NK-92 treated with Interleukin-12 subunit alpha and Interleukin-12 subunit beta, amount 100 ng/mL, for 24 hours (cell line): ENCODE measurements at regions not wholly inside any gene's neighbourhood (a gene's known extent, or its start where the extent isn't known, plus 50 kb on each side); places are given as distances from the start of the nearest gene placed in this dataset.
"Not testable (repeated sequence)": the region's sequence is repeated elsewhere in the genome, so short reads cannot be mapped to it uniquely, and the experiment has no call there.

Experiments
- DNase-seq: peaks from one replicate; lab custom pipeline; 2025; lab: John Stamatoyannopoulos, UW

GRCh38 chr13:83471011-83471410 is 411.3 kb downstream of the SLITRK1 start:
- DNase-seq: no peak

GRCh38 chr13:83470133-83470797 is 412.0 kb downstream of the SLITRK1 start:
- no peak for DNase-seq

GRCh38 chr13:83453723-83454122 is 428.6 kb downstream of the SLITRK1 start:
- no peak for DNase-seq

DNA sequence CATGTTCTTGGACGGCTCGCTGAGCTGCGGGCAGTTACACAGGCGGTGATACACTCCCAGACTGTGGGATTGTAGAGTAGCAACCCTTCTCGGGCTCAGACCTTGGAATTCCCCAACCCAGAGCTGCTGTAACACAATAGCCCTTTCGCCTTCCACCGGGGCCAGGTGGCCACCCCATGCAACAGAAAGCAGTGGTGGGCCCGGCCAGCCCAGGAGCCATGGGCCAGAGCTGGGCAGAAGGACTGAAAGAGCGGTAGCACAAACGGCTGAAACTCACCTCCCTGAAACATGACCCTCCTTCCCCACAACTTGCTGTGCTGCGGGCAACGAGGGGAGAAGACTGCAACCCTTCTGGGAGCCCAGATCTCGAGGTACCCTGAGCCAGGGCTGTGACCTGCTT is 429.0 kb downstream of the SLITRK1 start:
- DNase-seq: no peak

DNA sequence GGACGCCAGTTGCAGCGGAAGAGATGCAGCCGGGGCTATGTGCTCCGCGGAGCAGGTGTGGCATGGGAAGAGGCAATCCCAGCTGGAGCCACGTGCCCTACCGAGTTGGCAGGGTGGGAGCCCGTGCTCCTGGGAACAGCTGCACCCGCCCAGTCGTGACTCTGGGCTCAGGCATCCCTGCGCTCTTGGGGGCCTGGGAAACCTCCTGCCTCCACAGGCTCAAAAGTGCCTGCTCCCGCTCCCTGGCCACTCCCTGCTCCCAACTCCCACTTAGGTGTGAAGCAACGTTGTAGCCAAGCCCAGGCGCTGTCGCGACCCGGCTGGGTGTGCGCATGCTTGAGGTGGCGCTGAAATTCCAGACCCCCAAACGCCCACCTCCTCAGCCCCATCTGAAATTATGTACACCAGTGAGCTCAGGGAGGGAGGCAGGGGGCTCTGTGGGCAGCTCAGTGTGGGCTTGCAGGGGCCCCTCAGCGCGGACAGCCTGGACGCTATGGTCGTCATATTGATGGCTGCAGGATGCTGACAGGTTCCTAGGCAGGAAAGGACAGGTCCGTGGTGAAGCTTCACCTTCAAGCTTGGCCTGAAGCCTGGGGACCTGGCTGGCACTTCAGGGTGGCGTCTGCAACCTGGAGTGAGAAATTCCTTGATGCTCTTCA is 429.9 kb downstream of the SLITRK1 start:
- no peak for DNase-seq

DNA sequence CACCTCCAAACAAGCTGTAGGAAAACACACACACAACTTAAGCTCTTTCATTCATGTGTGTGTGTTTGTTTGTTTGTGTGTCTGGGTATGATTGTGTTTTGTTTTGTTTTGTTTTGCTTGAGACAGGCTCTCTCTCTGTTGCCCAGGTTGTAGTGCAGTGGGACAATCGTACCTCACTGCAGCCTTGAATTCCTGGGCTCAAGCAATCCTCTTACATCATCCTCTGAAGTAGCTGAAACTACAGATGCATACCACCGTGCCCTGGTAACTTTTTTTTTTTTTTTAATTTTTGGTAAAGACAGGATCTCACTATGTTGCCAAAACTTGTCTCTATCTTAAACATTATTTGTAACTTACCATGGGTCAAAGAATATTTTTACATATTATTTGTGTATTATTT is 431.7 kb downstream of the SLITRK1 start:
- no peak for DNase-seq

DNA sequence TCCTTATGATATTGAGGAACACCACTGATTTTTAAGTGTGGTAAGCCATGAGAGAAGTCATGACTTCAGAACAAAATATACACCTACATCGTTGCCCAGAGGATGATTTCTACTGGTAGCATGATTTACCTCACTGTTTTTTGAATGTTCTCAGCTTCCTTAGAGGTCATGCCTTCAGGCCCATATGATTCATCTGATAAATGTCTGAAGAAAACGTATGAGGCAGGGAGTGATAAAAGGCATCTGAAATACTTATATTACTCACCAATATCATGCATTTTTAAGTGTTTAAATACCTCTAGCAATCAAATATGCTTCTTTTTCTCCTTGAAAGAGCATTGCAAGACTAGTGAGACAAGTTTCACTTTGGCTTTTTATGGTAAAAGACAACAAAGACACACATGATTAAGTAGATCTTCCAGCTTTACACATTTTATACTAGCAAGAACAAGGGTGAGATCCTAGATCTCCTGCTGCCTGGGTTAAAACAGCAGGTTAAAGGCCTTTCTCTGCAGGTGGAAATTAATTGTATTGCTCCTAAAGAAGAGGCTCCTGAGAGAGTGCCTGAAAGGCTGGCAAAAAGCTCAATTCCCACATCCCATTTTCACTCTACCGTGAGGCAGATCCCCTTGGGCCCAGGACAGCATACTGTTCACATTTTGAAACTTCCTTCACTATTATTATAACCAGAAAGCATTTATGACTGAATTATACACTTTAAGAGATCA is 432.4 kb downstream of the SLITRK1 start:
- no peak for DNase-seq

GRCh38 chr13:83440465-83440864 is 441.8 kb downstream of the SLITRK1 start:
- DNase-seq: no peak

DNA sequence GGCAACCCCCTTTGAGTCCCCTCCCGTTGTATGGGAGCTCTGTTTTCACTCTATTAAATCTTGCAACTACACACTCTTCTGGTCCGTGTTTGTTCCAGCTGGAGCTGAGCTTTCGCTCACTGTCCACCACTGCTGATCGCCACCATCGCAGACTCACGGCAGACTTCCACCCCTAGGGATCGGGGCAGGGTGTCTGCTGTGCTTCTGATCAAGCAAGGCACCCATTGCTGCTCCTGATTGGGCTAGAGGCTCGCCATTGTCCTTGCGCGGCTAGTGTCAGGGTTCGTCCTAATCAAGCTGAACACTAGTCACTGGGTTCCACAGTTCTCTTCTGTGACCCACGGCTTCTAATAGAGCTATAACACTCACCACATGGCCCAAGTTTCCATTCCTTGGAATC is 442.8 kb downstream of the SLITRK1 start:
- not testable (repeated sequence) for DNase-seq

DNA sequence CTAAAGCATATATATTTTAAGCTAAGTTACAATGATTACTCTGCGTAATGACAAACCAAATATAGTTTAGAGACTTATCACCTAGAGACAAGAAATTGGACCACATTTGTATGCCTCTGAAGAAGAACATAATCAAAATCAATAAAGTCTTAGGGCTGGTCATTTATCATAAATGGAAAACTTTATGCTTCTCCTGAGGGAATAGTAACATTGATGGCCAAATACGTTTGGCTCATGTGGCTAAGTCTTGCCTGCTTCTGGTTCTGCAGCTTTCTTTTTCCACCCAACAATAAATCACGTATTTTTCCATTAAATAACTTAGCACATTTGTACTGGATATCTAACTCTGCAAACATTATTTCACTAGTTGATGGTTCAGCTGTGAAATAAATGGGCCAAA is 458.4 kb downstream of the SLITRK1 start:
- DNase-seq: no peak

DNA sequence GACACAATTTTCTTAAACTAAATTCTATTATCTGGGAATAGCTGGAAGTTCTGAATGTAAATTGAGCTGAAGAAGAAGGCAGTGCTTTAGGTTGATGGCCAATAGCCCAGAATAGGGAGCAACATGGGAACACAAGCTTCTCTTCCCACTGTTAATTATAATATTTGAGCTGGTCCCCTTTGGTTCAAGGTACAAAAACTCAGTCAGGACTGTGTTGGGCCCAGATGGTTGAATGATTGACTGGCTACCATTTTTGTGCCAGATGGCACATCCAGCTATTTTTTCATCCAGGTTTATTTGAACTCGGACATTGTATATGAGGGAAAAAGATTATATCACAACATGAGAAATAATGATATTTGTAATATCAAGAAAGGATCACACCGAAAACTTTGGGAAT is 458.9 kb downstream of the SLITRK1 start:
- no peak for DNase-seq

GRCh38 chr13:83414393-83414792 is 467.9 kb downstream of the SLITRK1 start:
- no peak for DNase-seq

DNA sequence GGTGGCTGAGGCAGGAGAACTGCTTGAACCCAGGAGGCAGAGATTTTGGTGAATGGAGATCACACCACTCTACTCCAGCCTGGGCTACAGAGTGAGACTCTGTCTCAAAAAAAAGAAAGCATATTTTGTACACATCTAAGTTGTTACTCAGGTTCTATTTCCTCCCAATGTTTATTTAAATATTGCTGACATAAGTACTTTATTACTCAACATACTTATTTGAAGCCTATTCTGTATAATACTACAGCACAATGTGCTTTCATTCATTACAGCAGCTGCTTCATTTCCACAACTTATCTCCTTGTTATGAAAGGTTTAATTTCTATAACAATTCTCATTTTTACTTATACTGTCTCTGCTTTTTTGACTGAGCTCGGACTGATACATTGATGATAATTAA is 495.7 kb downstream of the SLITRK1 start:
- DNase-seq: no peak

DNA sequence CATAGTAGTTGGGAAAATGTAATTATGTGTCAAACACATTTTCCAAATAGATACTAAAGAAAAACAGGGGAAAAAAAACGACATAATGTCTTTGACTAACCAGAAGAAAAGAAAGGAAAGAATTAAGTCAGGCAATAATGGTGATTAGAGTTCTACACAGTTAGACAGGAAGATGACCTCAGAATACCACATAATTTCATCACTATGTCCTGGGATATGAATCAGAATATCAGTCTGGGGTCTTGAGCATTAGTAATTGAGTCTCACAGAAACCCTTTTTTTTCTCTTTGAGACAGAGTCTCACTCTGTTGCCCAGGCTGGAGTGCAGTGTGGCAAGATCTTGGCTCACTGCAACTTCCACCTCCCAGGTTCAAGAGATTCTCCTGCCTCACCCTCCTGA is 503.4 kb downstream of the SLITRK1 start:
- DNase-seq: no peak

DNA sequence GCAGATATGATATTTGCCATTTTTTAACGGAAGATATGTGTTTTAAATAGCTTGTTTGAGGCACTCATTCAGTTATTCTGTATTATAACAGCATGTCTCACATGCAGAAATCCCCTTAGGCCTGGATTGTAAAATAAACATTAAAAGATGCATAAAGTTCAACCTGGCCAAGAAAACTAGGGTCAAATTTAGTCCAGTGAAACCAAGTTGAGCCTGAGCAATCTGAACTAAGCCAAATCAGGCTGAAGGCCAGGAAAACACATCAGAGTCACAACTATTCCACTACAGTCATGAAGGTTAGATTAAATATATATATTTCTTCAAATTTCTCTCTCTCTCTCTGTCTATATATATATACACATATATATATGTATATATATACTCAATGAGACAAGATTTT is 504.8 kb downstream of the SLITRK1 start:
- DNase-seq: no peak

GRCh38 chr13:83372786-83373185 is 509.5 kb downstream of the SLITRK1 start:
- DNase-seq: no peak

- DNase-seq: no peak
Measured at GRCh38 chr13:83365723-83366122, 516.6 kb downstream of the SLITRK1 start.

GRCh38 chr13:83355041-83355440 is 527.2 kb downstream of the SLITRK1 start:
- DNase-seq: no peak

DNA sequence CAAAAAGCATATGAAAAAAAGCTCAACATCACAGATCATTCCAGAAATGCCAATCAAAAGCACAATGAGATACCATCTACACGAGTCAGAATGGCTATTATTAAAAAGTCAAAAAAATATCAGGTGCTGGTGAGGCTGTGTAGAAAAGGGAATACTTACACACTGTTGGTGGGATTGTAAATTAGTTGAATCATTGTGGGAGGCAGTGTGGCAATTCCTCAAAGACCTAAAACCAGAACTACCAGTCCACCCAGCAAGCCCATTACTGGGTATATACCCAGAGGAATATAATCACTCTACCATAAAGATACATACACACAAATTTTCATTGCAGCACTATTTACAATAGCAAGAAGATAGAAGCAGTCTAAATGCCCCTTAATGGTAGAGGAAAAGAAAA is 529.9 kb downstream of the SLITRK1 start:
- DNase-seq: no peak

DNA sequence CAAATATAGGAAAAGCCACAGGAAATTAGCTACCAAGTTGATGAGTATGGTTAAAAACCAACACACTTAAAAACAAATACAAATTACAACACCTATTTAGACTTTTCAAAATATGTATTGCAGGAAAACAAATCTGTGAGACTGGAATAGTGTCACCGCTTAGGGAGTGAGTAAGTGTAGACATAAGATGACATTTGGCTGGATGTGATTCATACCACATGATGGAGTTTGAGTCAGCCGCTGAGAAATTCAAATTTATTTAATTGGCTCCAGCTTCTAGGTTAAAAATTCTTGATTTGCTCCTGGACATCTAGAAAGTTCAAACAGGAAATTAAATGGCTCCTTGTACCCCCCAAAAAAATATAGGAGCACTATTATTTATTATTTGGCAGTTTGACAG is 531.7 kb downstream of the SLITRK1 start:
- DNase-seq: no peak

- no peak for DNase-seq
Measured at GRCh38 chr13:83344518-83344917, 537.8 kb downstream of the SLITRK1 start.

GRCh38 chr13:83340170-83340569 is 542.1 kb downstream of the SLITRK1 start:
- DNase-seq: no peak

DNA sequence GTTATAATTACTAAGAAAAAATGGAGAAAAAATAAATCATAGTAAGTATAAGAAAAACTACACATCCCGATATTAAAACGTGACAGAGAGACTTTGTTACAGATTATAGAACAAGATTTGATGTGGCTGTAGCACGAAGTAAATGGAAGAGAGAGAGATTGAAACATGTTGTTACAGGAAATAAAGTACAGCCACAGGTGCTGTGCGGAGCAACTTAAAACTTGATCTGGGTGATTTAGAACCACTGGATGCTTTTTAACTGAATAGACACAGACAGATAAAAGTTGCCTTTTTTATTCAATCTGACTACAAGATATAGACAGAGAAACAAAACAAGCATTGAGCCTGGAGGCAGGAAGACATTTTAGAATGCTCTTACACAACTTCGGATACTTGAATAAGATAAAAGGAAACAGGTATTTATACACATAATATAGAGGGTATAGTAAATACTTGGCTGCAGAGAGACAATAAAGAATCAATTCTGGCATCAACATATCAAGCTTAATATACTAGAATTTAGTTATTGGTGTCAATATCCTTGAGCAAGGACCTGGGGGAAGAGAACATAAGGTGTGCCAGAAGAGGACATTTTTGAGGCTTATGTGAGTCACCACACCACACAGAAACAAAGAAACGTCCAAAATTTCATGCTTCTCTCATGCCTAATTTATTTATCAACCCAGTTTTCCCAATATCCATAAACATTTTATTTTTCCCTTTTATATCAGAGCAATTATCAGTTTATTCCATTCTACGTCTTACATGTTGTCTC is 548.5 kb downstream of the SLITRK1 start:
- DNase-seq: no peak
